AG04450 (cell line): ENCODE measurements at regions not wholly inside any gene's neighbourhood (a gene's known extent, or its start where the extent isn't known, plus 50 kb on each side); places are given as distances from the start of the nearest gene placed in this dataset.

Experiments used
- CTCF ChIA-PET: fragments of 300-600, 350-600 bp; formaldehyde crosslinking; extraction: SDS; loops from one replicate; lab custom pipeline; 2022; ENCODE audit warnings: antibody characterized with exemption, inconsistent platforms; lab: Charles Lee
- POLR2A ChIA-PET: fragments of 350-600 bp; formaldehyde crosslinking; extraction: SDS; loops from one replicate; lab custom pipeline; 2021; ENCODE audit warnings: antibody characterized with exemption, inconsistent platforms; lab: Yijun Ruan, JAX
- DNase-seq: peaks from one replicate; pipeline ENCODE4 v3.0.0-alpha.2; 2011; ENCODE audit warnings: low read depth, low spot score
- H3K27ac ChIP-seq: one replicate; pipeline ENCODE4 v1.5.1; 2012; ENCODE audit warnings: low read depth, low read length, control low read depth
- H3K27me3 ChIP-seq: one replicate; pipeline ENCODE4 v1.6.0; 2012; ENCODE audit warnings: low read length; ENCODE audit not compliant: control insufficient read depth, insufficient read depth
- H3K4me3 ChIP-seq: 2 replicates; pipeline ENCODE4 v1.5.1; 2011; ENCODE audit warnings: mild to moderate bottlenecking, low read depth, low read length, control low read depth
- H3K9me3 ChIP-seq: 2 replicates; pipeline ENCODE4 v1.5.1; 2012; ENCODE audit warnings: low read length; ENCODE audit not compliant: control insufficient read depth, insufficient read depth
- CTCF ChIP-seq: IDR thresholded peaks from 2 replicates; pipeline ENCODE4 v1.5.1; 2011; ENCODE audit warnings: low read depth, low read length, control low read depth, inconsistent platforms

- ChIA-PET CTCF (no interaction called here), POLR2A (no interaction called here)
- Histone ChIP-seq H3K27ac (no peak overlapping the region), H3K4me3 (no peak overlapping the region), H3K27me3 (no peaks in the 10 kb centered on the region), H3K9me3 (no peaks in the 10 kb centered on the region)
- TF ChIP-seq CTCF = no peak
- DNase-seq = no peak
Observed at GRCh38 chr9:2962471-2963172, 118.7 kb upstream of the PUM3 start.

- no peak for TF ChIP-seq CTCF
- CTCF ChIA-PET = no interaction called here
- Histone ChIP-seq H3K4me3 (no peak overlapping the region), H3K27me3 (no peaks in the 10 kb centered on the region), H3K27ac (no peak overlapping the region), H3K9me3 (no peaks in the 10 kb centered on the region)
- POLR2A ChIA-PET = no interaction called here
- DNase-seq = no peak
Observed at GRCh38 chr9:2958219-2958618, 114.3 kb upstream of the PUM3 start.

- ChIA-PET POLR2A (no interaction called here), CTCF (no interaction called here)
- no peaks in the 10 kb centered on the region for H3K9me3 ChIP-seq
- TF ChIP-seq CTCF = no peak
- H3K27ac ChIP-seq = no peak overlapping the region
- no peak overlapping the region for H3K4me3 ChIP-seq
- no peaks in the 10 kb centered on the region for H3K27me3 ChIP-seq
- no peak for DNase-seq
Observed at GRCh38 chr9:2957656-2958200, 113.8 kb upstream of the PUM3 start.

- ChIA-PET CTCF (interaction anchor here (2.2 kb wide), 1 partner anchor 98 kb away, joined by 10 read pairs; no protein-coding TSS in a partner anchor), POLR2A (no interaction called here)
- Histone ChIP-seq H3K9me3 (no peaks in the 10 kb centered on the region), H3K27me3 (no peaks in the 10 kb centered on the region), H3K27ac (no peak overlapping the region), H3K4me3 (no peak overlapping the region)
- no peak for DNase-seq
- TF ChIP-seq CTCF = no peak
Observed at GRCh38 chr9:2955575-2955974, 111.7 kb upstream of the PUM3 start.

GRCh38 chr9:2939368-2939767, 95.5 kb upstream of the PUM3 start:
- Histone ChIP-seq H3K9me3 (no peaks in the 10 kb centered on the region), H3K4me3 (no peak overlapping the region), H3K27ac (no peak overlapping the region), H3K27me3 (no peaks in the 10 kb centered on the region)
- DNase-seq = no peak
- ChIA-PET POLR2A (no interaction called here), CTCF (no interaction called here)
- TF ChIP-seq CTCF = no peak
